Brain microvascular endothelial cell (primary cell): ENCODE measurements at regions not wholly inside any gene's neighbourhood (a gene's known extent, or its start where the extent isn't known, plus 50 kb on each side); places are given as distances from the start of the nearest gene placed in this dataset.

Experiments
- DNase-seq: peaks from one replicate; pipeline ENCODE4 v3.0.0-alpha.2; 2020
- H3K27ac ChIP-seq: fragments of 250-450 bp; sonication (Bioruptor Pico); 2 replicates; pipeline ENCODE4 v1.5.1; 2020; ENCODE audit warnings: mild to moderate bottlenecking, moderate library complexity
- H3K27me3 ChIP-seq: fragments of 250-450 bp; sonication (Bioruptor Pico); replicated peaks from 2 replicates; pipeline ENCODE4 v1.5.1; 2020; ENCODE audit warnings: mild to moderate bottlenecking
- H3K36me3 ChIP-seq: fragments of 250-450 bp; sonication (Bioruptor Pico); replicated peaks from 2 replicates; pipeline ENCODE4 v1.5.1; 2020; ENCODE audit warnings: mild to moderate bottlenecking
- H3K4me3 ChIP-seq: 2 replicates; pipeline ENCODE4 v1.5.1; 2011; ENCODE audit warnings: low read depth, mild to moderate bottlenecking, control low read depth, low read length, moderate library complexity
- in situ Hi-C: cut with HindIII; loops from 2 replicates; pipeline ENCODE4 v1.10.0; 2017; ENCODE audit warnings: low sequenced_read_pairs, low pct_ligation_motif_present
- TF ChIP-seq, protein P1 (sequence below): IDR thresholded peaks from 2 replicates; pipeline ENCODE4 v1.5.1; 2011; ENCODE audit warnings: low read depth, mild to moderate bottlenecking, moderate library complexity, low read length, control low read depth, inconsistent platforms; ENCODE audit errors: missing control alignments

DNA sequence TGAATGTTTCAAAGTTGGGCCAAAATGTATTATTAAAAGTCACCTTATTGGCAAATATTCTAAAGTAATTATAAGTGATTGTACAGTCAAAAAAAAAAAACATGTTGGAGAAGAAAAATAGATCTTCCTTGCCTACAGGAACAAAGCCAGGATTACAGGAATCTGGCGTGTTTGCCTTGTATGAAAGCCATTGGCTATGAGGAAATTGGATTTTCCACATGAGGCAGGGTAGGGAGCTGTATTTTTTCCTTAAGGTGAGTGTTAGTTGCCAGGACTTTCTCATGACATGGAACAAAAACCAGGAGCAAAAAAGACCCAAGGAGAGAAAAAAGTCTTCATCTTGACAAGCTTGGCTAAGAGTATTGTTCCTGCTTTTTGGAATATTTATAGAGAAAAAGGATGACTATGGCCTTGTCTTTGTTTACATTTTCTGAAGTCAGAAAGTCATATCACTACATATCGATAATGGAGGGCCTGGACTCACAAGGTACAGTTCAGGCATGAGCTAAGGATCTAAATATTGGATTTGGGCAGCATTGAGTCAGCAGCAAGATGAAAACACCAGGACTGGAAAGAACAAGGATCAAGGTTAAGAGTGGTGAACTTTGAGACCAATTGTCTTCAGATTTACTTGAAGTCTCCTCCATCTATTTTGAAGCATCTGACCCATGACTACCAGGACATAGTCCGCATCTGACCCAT lies 68.4 kb upstream of the FLRT2 start:
- in situ Hi-C loops, result no loop called here
- H3K27me3 ChIP-seq, result no peaks in the 10 kb centered on the region
- DNase-seq, result no peak
- TF ChIP-seq, protein P1, sequence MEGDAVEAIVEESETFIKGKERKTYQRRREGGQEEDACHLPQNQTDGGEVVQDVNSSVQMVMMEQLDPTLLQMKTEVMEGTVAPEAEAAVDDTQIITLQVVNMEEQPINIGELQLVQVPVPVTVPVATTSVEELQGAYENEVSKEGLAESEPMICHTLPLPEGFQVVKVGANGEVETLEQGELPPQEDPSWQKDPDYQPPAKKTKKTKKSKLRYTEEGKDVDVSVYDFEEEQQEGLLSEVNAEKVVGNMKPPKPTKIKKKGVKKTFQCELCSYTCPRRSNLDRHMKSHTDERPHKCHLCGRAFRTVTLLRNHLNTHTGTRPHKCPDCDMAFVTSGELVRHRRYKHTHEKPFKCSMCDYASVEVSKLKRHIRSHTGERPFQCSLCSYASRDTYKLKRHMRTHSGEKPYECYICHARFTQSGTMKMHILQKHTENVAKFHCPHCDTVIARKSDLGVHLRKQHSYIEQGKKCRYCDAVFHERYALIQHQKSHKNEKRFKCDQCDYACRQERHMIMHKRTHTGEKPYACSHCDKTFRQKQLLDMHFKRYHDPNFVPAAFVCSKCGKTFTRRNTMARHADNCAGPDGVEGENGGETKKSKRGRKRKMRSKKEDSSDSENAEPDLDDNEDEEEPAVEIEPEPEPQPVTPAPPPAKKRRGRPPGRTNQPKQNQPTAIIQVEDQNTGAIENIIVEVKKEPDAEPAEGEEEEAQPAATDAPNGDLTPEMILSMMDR, result no peak
- H3K4me3 ChIP-seq, result no peak overlapping the region
- H3K36me3 ChIP-seq, result no peaks in the 10 kb centered on the region
- no peak overlapping the region for H3K27ac ChIP-seq

DNA sequence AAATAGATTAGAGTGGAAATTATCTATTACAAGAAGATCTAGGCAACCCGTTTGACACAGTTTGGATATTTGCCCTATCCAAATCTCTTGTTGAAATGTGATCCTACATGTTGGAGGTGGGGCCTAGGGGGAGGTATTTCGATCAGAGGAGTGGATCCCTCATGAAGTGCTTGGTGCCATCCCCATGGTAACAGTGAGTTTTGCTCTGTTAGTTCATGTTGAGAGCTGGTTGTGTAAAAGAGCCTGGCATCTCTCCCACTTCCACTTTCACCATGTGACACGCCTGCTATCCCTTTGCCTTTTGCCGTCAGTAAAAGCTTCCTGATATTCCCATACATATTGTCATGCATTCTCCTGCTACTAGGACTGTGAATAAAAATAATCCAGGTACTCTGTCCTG lies 66.4 kb upstream of the FLRT2 start:
- no peak for DNase-seq
- TF ChIP-seq, protein P1, result no peak
- H3K36me3 ChIP-seq, result no peaks in the 10 kb centered on the region
- H3K4me3 ChIP-seq, result no peak overlapping the region
- no peak overlapping the region for H3K27ac ChIP-seq
- in situ Hi-C loops, result no loop called here
- no peaks in the 10 kb centered on the region for H3K27me3 ChIP-seq

DNA sequence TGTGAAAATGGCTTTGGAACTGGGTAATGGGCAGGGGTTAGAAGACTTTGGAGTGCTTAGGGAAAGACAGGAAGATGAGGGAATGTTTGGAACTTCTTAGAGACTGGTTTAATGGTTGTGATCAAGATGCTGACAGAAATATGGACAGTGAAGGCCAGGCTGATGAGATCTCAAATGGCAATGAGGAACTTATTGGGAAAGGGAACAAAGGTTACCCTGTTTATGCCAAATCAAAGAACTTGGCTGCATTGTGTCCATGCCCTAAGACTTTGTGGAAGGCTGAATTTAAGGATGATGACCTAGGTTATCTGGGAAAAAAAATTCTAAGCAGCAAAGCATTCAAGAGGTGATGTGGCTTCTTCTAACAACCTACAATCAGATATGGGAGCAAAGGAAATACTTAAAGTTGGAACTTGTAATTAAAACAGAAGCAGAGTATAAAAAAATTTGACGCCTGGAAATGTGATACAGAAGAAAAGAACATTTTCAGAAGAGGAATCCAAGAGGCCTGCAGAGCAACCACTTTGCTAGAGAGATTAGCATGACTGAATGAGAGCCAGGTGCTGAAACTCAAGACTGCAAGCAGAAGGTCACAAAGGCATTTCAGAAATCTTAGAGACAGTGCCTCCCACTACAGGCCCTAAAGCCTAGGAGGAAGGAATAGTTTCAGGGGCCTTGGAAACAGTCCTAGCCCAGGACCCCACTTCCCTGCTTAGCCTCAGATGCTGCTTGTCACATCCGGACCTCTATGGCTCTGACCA lies 65.6 kb upstream of the FLRT2 start:
- DNase-seq, result no peak
- TF ChIP-seq, protein P1, result no peak
- Histone ChIP-seq H3K27me3 (no peaks in the 10 kb centered on the region), H3K4me3 (no peak overlapping the region), H3K27ac (no peak overlapping the region), H3K36me3 (no peaks in the 10 kb centered on the region)
- in situ Hi-C loops, result no loop called here

DNA sequence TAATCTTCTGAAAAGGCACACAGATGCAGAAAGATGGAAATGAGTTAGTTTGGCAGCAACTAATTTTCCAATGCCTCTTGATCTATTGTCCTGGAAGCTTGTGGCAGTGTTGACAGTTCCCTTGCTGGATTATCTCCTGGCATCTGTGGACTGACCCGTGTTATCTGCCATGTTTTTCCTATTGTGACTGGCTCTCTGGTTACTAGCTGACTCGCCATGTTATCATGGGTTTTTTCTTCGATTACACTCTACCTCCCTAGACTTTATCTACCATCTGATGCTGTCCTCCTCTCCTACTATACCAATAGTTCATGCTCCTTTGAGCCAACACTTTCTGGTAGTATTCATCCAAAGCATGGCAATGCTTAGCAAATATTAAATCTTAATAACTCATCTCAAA lies 63.3 kb upstream of the FLRT2 start:
- Histone ChIP-seq H3K27ac (no peak overlapping the region), H3K36me3 (no peaks in the 10 kb centered on the region), H3K4me3 (no peak overlapping the region), H3K27me3 (no peaks in the 10 kb centered on the region)
- TF ChIP-seq, protein P1, result no peak
- in situ Hi-C loops, result no loop called here
- peak; percentile 38 for DNase-seq

DNA sequence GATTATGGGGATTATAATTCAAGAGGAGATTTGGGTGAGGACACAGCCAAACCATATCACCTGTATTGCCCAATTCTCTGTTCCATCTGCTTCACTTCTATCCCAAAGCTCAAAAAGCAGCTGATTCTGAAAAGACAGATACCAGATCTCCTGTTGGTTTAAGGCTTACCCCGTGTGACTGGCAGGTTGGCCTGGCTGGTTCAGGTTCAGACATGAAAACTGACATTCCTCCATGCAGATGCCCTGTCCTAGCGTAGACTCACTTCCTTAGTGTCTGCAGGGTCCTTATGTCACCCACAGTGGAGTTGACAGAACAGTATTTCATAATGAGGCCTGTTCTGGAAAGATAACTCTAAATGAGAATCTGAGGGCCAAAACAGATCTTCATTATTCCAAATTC lies 61.1 kb upstream of the FLRT2 start:
- DNase-seq, result no peak
- Histone ChIP-seq H3K27me3 (no peaks in the 10 kb centered on the region), H3K36me3 (no peaks in the 10 kb centered on the region), H3K27ac (no peak overlapping the region), H3K4me3 (no peak overlapping the region)
- in situ Hi-C loops, result no loop called here
- TF ChIP-seq, protein P1, result no peak
